ENCODE measurements at regions not wholly inside any gene's neighbourhood (a gene's known extent, or its start where the extent isn't known, plus 50 kb on each side); places are given as distances from the start of the nearest gene placed in this dataset.

- Histone ChIP-seq H3K4me1 (no peaks in the 10 kb centered on the region), H3K27me3 (no peaks in the 10 kb centered on the region), H3K4me3 (no peak overlapping the region), H3K9me3 (no peaks in the 10 kb centered on the region), H3K36me3 (no peaks in the 10 kb centered on the region), H3K27ac (no peak overlapping the region)
- intact Hi-C loops (cut with DNase I) = no loop called here
- WGBS, 2 donors = 74 to 82% methylated on average over 2 of the region's 2 CpGs
- DNase-seq = no peak
- no peak for TF ChIP-seq POLR2AphosphoS5 (IDR thresholded peaks at IDR 0.05)
- no peak for TF ChIP-seq POLR2A (IDR thresholded peaks at IDR 0.05)
- TF ChIP-seq CTCF (IDR thresholded peaks at IDR 0.05) = no peak
- no peak for TF ChIP-seq EP300 (IDR thresholded peaks at IDR 0.05)
Measured at GRCh38 chr16:82252582-82252981, 82.6 kb upstream of the MPHOSPH6 start.

DNA sequence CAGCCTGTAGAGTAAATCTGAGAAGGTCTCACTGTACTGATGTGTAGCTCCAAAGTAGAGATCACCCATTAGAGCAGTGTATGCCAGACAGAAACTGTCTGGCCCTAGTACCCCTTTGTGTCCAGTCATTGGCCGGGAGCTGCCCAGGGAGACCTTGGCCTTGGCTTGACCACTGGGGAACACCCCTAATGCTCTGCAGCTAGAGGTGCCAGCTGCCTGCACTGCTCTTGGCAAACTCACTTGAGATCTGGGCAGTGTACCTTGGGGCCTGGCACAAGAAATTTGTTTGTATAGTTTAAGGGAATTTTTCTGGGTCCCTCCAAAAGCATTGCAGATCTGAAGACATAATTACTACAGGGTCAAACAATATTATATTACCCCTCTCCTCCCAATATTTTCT, 78.7 kb upstream of the MPHOSPH6 start:
- WGBS, 2 donors = 87 to 92% methylated on average over 1 of the region's 1 CpG
- no peaks in the 10 kb centered on the region for H3K27me3 ChIP-seq
- H3K9me3 ChIP-seq = peaks cover 0 to 5% (median 0%) of the 10 kb centered on the region in 4 donors
- H3K4me3 ChIP-seq = no peak overlapping the region
- intact Hi-C loops (cut with DNase I) = no loop called here
- H3K36me3 ChIP-seq = no peaks in the 10 kb centered on the region
- no peaks in the 10 kb centered on the region for H3K4me1 ChIP-seq
- no peak for DNase-seq
- H3K27ac ChIP-seq = no peak overlapping the region
- TF ChIP-seq POLR2A (IDR thresholded peaks at IDR 0.05) (no peak), POLR2AphosphoS5 (IDR thresholded peaks at IDR 0.05) (no peak), CTCF (IDR thresholded peaks at IDR 0.05) (no peak)

GRCh38 chr16:82248012-82248656, 78.1 kb upstream of the MPHOSPH6 start:
- intact Hi-C loops (cut with DNase I) = no loop called here
- no peaks in the 10 kb centered on the region for H3K36me3 ChIP-seq
- no peak overlapping the region for H3K27ac ChIP-seq
- WGBS, 2 donors = 78 to 81% methylated on average over 5 of the region's 5 CpGs
- DNase-seq = no peak
- peaks cover 0 to 5% (median 0%) of the 10 kb centered on the region in 4 donors for H3K9me3 ChIP-seq
- no peak for TF ChIP-seq CTCF (IDR thresholded peaks at IDR 0.05)
- H3K4me3 ChIP-seq = no peak overlapping the region
- no peaks in the 10 kb centered on the region for H3K27me3 ChIP-seq
- H3K4me1 ChIP-seq = no peaks in the 10 kb centered on the region

DNA sequence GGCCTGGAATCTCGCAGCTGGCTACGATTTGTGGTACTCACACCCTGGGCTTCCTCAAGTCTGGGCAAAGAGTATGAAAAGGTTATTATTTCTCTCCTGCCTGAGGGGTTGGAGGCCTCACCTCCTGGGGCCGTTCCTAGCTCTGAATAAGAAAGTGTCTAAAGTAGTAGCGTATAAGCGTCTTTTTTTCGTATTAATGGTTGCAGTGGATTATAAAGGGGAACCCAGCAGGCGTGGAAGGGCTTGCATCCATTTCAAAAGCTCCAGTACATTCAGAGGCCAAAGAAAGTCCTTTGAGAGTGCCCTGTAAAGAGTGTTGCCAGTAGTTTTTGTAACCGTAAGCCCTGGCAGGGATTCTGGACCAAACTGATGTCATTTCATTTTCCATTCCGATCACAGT, 72.2 kb upstream of the MPHOSPH6 start:
- intact Hi-C loops (cut with DNase I) = no loop called here
- Histone ChIP-seq H3K27ac (no peak overlapping the region), H3K4me1 (no peaks in the 10 kb centered on the region), H3K36me3 (no peaks in the 10 kb centered on the region), H3K9me3 (peaks cover 0 to 5% (median 0%) of the 10 kb centered on the region in 4 donors), H3K27me3 (no peaks in the 10 kb centered on the region), H3K4me3 (no peak overlapping the region)
- TF ChIP-seq POLR2A (IDR thresholded peaks at IDR 0.05) (no peak), EP300 (IDR thresholded peaks at IDR 0.05) (no peak), POLR2AphosphoS5 (IDR thresholded peaks at IDR 0.05) (no peak), CTCF (IDR thresholded peaks at IDR 0.05) (no peak)
- DNase-seq = no peak
- 92 to 93% methylated on average over 9 of the region's 9 CpGs for WGBS, 2 donors

DNA sequence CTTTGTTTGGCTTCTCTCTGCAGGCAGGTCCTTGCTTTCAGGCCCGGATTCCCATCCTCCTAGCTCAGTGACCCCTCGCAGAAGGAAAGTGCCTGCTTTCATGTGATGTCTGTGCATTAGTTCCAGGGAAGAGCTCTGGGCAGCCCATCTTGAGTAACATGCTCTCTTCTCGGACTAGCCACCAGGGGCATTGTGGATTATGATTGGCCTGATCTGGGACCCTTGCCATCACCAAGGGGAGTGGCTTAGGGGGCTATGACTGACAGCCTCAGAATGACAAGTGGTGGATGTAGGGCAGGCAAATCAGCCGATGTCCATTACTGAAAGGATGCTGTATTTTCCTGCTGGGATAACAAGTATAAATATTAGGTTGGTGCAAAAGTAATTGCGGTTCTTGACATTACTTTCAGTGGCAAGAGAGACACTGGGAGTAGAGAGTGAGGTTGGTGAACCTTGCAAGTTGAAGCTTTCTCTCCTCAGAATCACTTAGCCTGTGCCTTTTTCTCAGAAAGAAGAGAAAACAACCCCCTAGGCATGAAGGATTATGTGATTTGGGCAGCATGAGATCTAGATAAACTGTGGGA, 71.5 kb upstream of the MPHOSPH6 start:
- Histone ChIP-seq H3K27me3 (no peaks in the 10 kb centered on the region), H3K36me3 (no peaks in the 10 kb centered on the region), H3K4me3 (no peak overlapping the region), H3K9me3 (peaks cover 0 to 5% (median 0%) of the 10 kb centered on the region in 4 donors), H3K27ac (no peak overlapping the region), H3K4me1 (no peaks in the 10 kb centered on the region)
- intact Hi-C loops (cut with DNase I) = no loop called here
- no peak for DNase-seq
- TF ChIP-seq POLR2A (IDR thresholded peaks at IDR 0.05) (no peak), EP300 (IDR thresholded peaks at IDR 0.05) (no peak), CTCF (IDR thresholded peaks at IDR 0.05) (no peak), POLR2AphosphoS5 (IDR thresholded peaks at IDR 0.05) (no peak)
- WGBS, 2 donors = 86 to 88% methylated on average over 5 of the region's 5 CpGs

Data from sigmoid colon (tissue), 6 donors.